ENCODE measurements at regions not wholly inside any gene's neighbourhood (a gene's known extent, or its start where the extent isn't known, plus 50 kb on each side); places are given as distances from the start of the nearest gene placed in this dataset.

DNA sequence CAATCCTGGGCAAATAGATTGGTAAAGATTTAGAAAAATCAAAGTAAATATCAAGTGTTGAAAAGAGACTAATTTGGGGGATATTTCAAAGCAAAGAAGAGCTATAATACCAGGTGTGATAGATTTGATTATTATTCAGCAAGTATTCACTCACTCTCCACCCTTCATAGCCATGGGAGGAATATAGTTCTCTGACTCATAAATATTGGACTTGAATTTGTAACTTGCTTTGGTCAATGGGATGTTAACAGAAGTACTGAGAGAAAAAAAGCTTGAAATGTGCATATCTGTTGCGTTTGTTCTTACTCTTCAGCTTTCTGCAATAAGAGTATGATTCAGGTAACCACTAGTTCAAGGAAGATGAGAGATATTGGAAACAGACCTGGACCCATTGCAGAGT is 54.5 kb upstream of the IKZF2 start:
- no peak for TF ChIP-seq SMAD1 (IDR thresholded peaks at IDR 0.05; ENCODE audit: low read depth, partially characterized antibody)
- TF ChIP-seq, protein P1, sequence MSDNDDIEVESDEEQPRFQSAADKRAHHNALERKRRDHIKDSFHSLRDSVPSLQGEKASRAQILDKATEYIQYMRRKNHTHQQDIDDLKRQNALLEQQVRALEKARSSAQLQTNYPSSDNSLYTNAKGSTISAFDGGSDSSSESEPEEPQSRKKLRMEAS (IDR thresholded peaks at IDR 0.05; ENCODE audit: low read depth, low read length), result no peak
- TF ChIP-seq ZNF274 (IDR thresholded peaks at IDR 0.05; ENCODE audit: insufficient read depth, insufficient read length), result no peak
- no peak for TF ChIP-seq ASH2L (IDR thresholded peaks at IDR 0.05; ENCODE audit: borderline replicate concordance, low read depth)
- TF ChIP-seq EED (IDR thresholded peaks at IDR 0.05; ENCODE audit: low read depth), result no peak
- TF ChIP-seq YY1 (IDR thresholded peaks at IDR 0.05; ENCODE audit: low read depth, low read length), result no peak
- TF ChIP-seq, protein P2, sequence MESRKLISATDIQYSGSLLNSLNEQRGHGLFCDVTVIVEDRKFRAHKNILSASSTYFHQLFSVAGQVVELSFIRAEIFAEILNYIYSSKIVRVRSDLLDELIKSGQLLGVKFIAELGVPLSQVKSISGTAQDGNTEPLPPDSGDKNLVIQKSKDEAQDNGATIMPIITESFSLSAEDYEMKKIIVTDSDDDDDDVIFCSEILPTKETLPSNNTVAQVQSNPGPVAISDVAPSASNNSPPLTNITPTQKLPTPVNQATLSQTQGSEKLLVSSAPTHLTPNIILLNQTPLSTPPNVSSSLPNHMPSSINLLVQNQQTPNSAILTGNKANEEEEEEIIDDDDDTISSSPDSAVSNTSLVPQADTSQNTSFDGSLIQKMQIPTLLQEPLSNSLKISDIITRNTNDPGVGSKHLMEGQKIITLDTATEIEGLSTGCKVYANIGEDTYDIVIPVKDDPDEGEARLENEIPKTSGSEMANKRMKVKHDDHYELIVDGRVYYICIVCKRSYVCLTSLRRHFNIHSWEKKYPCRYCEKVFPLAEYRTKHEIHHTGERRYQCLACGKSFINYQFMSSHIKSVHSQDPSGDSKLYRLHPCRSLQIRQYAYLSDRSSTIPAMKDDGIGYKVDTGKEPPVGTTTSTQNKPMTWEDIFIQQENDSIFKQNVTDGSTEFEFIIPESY (IDR thresholded peaks at IDR 0.05), result no peak
- TF ChIP-seq POLR2AphosphoS5 (IDR thresholded peaks at IDR 0.05; ENCODE audit: low read length), result no peak
- TF ChIP-seq SMC3 (IDR thresholded peaks at IDR 0.05; ENCODE audit: borderline replicate concordance, low read length), result no peak
- TF ChIP-seq EP300 (IDR thresholded peaks at IDR 0.05; ENCODE audit: borderline replicate concordance in 1 of 2, control insufficient read depth in 1 of 2, low read depth in 2 of 2, low read length in 2 of 2), result no peak
- TF ChIP-seq, protein P3, sequence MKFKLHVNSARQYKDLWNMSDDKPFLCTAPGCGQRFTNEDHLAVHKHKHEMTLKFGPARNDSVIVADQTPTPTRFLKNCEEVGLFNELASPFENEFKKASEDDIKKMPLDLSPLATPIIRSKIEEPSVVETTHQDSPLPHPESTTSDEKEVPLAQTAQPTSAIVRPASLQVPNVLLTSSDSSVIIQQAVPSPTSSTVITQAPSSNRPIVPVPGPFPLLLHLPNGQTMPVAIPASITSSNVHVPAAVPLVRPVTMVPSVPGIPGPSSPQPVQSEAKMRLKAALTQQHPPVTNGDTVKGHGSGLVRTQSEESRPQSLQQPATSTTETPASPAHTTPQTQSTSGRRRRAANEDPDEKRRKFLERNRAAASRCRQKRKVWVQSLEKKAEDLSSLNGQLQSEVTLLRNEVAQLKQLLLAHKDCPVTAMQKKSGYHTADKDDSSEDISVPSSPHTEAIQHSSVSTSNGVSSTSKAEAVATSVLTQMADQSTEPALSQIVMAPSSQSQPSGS (IDR thresholded peaks at IDR 0.05; ENCODE audit: low read length), result no peak
- no peak for TF ChIP-seq RFX5 (IDR thresholded peaks at IDR 0.05; ENCODE audit: low read depth, low read length)

Measured in GM12878 (cell line).